Osteocyte (in vitro differentiated cells): ENCODE measurements at regions not wholly inside any gene's neighbourhood (a gene's known extent, or its start where the extent isn't known, plus 50 kb on each side); places are given as distances from the start of the nearest gene placed in this dataset.

Source experiments
- DNase-seq: peaks from one replicate; pipeline ENCODE4 v3.0.0; 2021; ENCODE audit warnings: mixed read lengths; ENCODE audit not compliant: unreplicated experiment; ENCODE audit errors: extremely low spot score
- H3K27ac Mint-ChIP-seq: one replicate; pipeline ENCODE4 v1.8.0; 2021; ENCODE audit warnings: mild to moderate bottlenecking, mixed read lengths; ENCODE audit not compliant: unreplicated experiment
- H3K27me3 Mint-ChIP-seq: one replicate; pipeline ENCODE4 v1.8.0; 2021; ENCODE audit warnings: mixed read lengths; ENCODE audit not compliant: unreplicated experiment
- H3K36me3 Mint-ChIP-seq: one replicate; pipeline ENCODE4 v1.8.0; 2021; ENCODE audit warnings: mixed read lengths; ENCODE audit not compliant: unreplicated experiment
- H3K4me1 Mint-ChIP-seq: one replicate; pipeline ENCODE4 v1.8.0; 2021; ENCODE audit warnings: mixed read lengths; ENCODE audit not compliant: unreplicated experiment
- H3K4me3 Mint-ChIP-seq: one replicate; pipeline ENCODE4 v1.8.0; 2021; ENCODE audit warnings: mild to moderate bottlenecking, moderate library complexity, mixed read lengths; ENCODE audit not compliant: unreplicated experiment
- H3K9me3 Mint-ChIP-seq: one replicate; pipeline ENCODE4 v1.8.0; 2021; ENCODE audit warnings: mixed read lengths; ENCODE audit not compliant: unreplicated experiment
- TF ChIP-seq, protein P1 (sequence below): fragments of 200-600 bp; sonication (generic); IDR thresholded peaks from 2 replicates; pipeline ENCODE4 v1.5.0; 2021; ENCODE audit warnings: antibody characterized with exemption, mild to moderate bottlenecking, moderate library complexity

DNA sequence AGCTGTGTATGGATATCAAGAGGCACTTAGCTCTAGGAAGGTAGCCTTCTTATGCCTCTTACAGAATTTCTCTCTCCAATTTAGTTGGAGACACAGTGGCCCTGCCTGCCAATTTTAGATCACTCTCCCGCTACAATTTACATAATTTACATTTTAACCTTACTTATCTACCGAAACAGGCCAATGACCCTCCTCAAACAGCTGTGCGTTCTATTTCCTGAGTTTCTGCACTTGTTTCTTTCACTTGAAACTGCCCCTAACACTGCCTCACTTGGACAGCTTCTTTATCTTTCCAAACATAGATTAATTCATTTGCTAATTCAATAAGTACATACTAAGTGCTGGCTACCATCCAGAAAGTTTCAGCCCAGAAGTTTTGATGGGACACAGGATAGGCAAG is 52.9 kb upstream of the HDDC2 start:
- H3K36me3 Mint-ChIP-seq, result no peaks in the 10 kb centered on the region
- no peak overlapping the region for H3K27ac Mint-ChIP-seq
- TF ChIP-seq, protein P1, sequence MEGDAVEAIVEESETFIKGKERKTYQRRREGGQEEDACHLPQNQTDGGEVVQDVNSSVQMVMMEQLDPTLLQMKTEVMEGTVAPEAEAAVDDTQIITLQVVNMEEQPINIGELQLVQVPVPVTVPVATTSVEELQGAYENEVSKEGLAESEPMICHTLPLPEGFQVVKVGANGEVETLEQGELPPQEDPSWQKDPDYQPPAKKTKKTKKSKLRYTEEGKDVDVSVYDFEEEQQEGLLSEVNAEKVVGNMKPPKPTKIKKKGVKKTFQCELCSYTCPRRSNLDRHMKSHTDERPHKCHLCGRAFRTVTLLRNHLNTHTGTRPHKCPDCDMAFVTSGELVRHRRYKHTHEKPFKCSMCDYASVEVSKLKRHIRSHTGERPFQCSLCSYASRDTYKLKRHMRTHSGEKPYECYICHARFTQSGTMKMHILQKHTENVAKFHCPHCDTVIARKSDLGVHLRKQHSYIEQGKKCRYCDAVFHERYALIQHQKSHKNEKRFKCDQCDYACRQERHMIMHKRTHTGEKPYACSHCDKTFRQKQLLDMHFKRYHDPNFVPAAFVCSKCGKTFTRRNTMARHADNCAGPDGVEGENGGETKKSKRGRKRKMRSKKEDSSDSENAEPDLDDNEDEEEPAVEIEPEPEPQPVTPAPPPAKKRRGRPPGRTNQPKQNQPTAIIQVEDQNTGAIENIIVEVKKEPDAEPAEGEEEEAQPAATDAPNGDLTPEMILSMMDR, result no peak
- H3K27me3 Mint-ChIP-seq, result no peaks in the 10 kb centered on the region
- no peak for DNase-seq
- no peak overlapping the region for H3K4me3 Mint-ChIP-seq
- peaks cover 30% of the 10 kb centered on the region for H3K4me1 Mint-ChIP-seq
- H3K9me3 Mint-ChIP-seq, result no peaks in the 10 kb centered on the region

DNA sequence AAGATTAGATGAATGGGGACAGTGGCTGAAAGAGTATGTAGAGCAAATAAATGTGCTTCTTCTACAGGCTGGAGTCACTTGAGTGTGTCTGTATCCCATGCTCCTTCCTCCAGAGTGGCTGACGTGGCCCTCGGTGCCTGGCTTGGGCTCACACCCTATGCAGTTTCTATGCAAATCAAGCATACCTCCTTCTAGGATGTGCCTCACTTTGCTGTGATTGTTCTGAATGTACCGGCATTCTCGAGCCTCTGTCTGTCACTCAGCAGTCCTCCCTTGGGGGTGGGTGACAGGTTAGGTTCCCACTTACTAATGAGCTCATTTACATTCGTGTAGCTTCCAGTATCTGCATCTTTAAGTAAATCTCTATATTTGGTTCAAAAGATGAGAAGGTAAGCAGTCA is 55.1 kb upstream of the HDDC2 start:
- TF ChIP-seq, protein P1, result no peak
- DNase-seq, result no peak
- Mint-ChIP-seq H3K9me3 (peaks cover 4% of the 10 kb centered on the region), H3K36me3 (no peaks in the 10 kb centered on the region), H3K4me1 (peaks cover 22% of the 10 kb centered on the region), H3K27me3 (no peaks in the 10 kb centered on the region), H3K27ac (no peak overlapping the region), H3K4me3 (no peak overlapping the region)

DNA sequence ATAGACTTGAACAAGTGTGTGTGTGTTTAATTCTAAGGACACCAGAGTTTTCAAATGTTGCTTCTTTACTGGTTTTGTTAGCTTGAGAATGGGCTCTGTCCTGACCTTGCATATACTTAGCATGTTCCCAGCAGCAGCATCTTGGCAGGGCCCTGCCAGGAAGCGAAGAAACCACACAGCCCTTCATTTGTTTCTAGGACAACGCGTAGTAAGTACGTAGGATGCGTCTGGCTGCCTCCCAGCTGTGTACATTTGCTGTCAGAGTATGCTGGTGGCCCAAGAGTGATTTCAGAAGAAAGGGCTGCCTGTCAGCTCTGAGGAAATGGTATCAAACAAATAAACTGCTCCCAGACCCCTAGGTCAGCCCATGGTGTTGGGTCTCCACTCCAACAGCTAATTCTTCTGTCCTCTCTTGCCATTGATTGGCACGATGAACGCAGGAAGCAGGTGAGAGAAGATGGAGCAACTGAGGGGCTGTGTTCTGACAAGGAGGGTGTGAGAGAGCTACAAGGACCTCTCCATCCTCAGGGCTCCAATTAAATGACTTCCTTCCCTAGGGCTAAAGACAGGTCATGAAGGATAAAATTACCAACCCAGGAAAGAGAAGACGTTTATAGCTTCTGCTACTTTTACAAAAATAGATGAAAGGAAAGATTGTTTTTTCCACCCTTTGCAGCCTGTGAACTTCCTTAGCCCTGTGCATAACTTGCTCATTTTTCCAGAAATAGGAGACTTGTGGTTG is 55.9 kb upstream of the HDDC2 start:
- no peaks in the 10 kb centered on the region for H3K36me3 Mint-ChIP-seq
- H3K27me3 Mint-ChIP-seq, result no peaks in the 10 kb centered on the region
- TF ChIP-seq, protein P1, result no peak
- peak overlapping the region; percentile 24 for H3K27ac Mint-ChIP-seq
- no peak overlapping the region for H3K4me3 Mint-ChIP-seq
- peaks cover 4% of the 10 kb centered on the region for H3K9me3 Mint-ChIP-seq
- H3K4me1 Mint-ChIP-seq, result peaks cover 30% of the 10 kb centered on the region
- DNase-seq, result no peak

DNA sequence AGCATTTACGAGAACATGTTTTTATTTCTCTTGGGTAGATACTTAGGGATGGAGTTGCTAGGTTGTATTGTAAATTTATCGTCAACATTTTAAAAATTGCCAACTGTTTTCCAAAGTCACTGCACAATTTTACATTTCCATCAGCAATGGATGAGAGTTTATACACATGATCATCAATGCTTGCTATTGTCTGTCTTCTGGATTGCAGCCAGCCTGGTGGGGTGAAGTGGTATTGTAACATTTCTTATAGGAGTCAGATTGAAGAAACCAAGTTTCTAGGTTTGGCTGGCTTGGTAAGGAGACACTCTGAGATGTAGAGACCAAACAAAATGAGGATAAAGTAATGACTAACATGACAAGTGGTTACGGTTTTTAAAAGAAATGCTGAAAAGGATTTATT is 57.1 kb upstream of the HDDC2 start:
- TF ChIP-seq, protein P1, result no peak
- Mint-ChIP-seq H3K4me3 (no peak overlapping the region), H3K27me3 (no peaks in the 10 kb centered on the region), H3K9me3 (peaks cover 4% of the 10 kb centered on the region), H3K4me1 (peaks cover 42% of the 10 kb centered on the region), H3K36me3 (no peaks in the 10 kb centered on the region), H3K27ac (no peak overlapping the region)
- no peak for DNase-seq

DNA sequence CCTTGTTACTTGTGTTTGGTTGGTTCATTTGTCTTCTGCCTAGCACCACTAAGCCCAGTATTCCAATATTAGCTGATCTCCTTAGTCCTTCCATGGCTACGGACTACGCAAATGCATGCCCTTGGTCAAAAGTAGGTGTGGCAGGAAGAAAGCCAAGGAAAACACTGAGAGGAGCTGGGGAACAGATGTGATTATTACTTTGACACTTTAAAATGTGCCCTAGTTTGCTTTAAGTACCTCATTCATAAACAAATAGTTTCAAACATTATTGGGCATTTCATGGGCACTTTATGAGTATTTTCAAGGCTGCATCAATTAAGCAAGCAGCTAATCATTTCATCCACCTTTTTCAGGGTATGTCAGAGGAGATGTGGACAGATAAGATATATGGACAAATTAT is 60.1 kb upstream of the HDDC2 start:
- H3K36me3 Mint-ChIP-seq, result no peaks in the 10 kb centered on the region
- H3K4me3 Mint-ChIP-seq, result no peak overlapping the region
- peaks cover 4% of the 10 kb centered on the region for H3K9me3 Mint-ChIP-seq
- no peaks in the 10 kb centered on the region for H3K27me3 Mint-ChIP-seq
- TF ChIP-seq, protein P1, result no peak
- H3K4me1 Mint-ChIP-seq, result peaks cover 63% of the 10 kb centered on the region
- DNase-seq, result no peak
- H3K27ac Mint-ChIP-seq, result no peak overlapping the region
